Astrocyte of the hippocampus (primary cell): ENCODE measurements at regions not wholly inside any gene's neighbourhood (a gene's known extent, or its start where the extent isn't known, plus 50 kb on each side); places are given as distances from the start of the nearest gene placed in this dataset.
"Not testable (repeated sequence)": the region's sequence is repeated elsewhere in the genome, so short reads cannot be mapped to it uniquely, and the experiment has no call there.

Source experiments
- DNase-seq: peaks from one replicate; pipeline ENCODE4 v3.0.0; 2011; ENCODE audit warnings: low read depth, low spot score

GRCh38 chr10:2201534-2202099 lies 464.3 kb upstream of the ADARB2 start:
- no peak for DNase-seq

- no peak for DNase-seq
Measured at GRCh38 chr10:2197663-2198062, 460.3 kb upstream of the ADARB2 start.

GRCh38 chr10:2196272-2196671 lies 458.9 kb upstream of the ADARB2 start:
- no peak for DNase-seq

- not testable (repeated sequence) for DNase-seq
Measured at GRCh38 chr10:2189356-2189755, 452.0 kb upstream of the ADARB2 start.

- DNase-seq, result no peak
Measured at GRCh38 chr10:2188371-2188770, 451.0 kb upstream of the ADARB2 start.

GRCh38 chr10:2173327-2173726 lies 436.0 kb upstream of the ADARB2 start:
- no peak for DNase-seq

- DNase-seq, result no peak
Measured at GRCh38 chr10:2165771-2166460, 428.6 kb upstream of the ADARB2 start.

GRCh38 chr10:2150288-2150687 lies 413.0 kb upstream of the ADARB2 start:
- no peak for DNase-seq

- DNase-seq, result no peak
Measured at GRCh38 chr10:2145926-2146478, 408.7 kb upstream of the ADARB2 start.

GRCh38 chr10:2145491-2145890 lies 408.2 kb upstream of the ADARB2 start:
- no peak for DNase-seq

- DNase-seq, result no peak
Measured at GRCh38 chr10:2144584-2144983, 407.3 kb upstream of the ADARB2 start.

GRCh38 chr10:2143213-2143835 lies 406.0 kb upstream of the ADARB2 start:
- no peak for DNase-seq

GRCh38 chr10:2139746-2140145 lies 402.4 kb upstream of the ADARB2 start:
- DNase-seq, result no peak

- DNase-seq, result no peak
Measured at GRCh38 chr10:2137549-2138174, 400.3 kb upstream of the ADARB2 start.

GRCh38 chr10:2130705-2131305 lies 393.5 kb upstream of the ADARB2 start:
- DNase-seq, result no peak

- no peak for DNase-seq
Measured at GRCh38 chr10:2128991-2129390, 391.7 kb upstream of the ADARB2 start.

- DNase-seq, result no peak
Measured at GRCh38 chr10:2124135-2124534, 386.8 kb upstream of the ADARB2 start.

- DNase-seq, result peak; percentile 60
Measured at GRCh38 chr10:2122431-2123124, 385.3 kb upstream of the ADARB2 start.

GRCh38 chr10:2121929-2122328 lies 384.6 kb upstream of the ADARB2 start:
- DNase-seq, result peak; percentile 35

- DNase-seq, result no peak
Measured at GRCh38 chr10:2121315-2121714, 384.0 kb upstream of the ADARB2 start.

- DNase-seq, result peak; percentile 4
Measured at GRCh38 chr10:2120746-2121145, 383.4 kb upstream of the ADARB2 start.
